Activated naive CD8-positive, alpha-beta T cell treated with anti-CD3 and anti-CD28 coated beads for 36 hours (primary cell): ENCODE measurements at regions not wholly inside any gene's neighbourhood (a gene's known extent, or its start where the extent isn't known, plus 50 kb on each side); places are given as distances from the start of the nearest gene placed in this dataset.

Source experiments
- DNase-seq: peaks from one replicate; pipeline ENCODE4 v3.0.0; 2021
- H3K27ac Mint-ChIP-seq: one replicate; pipeline ENCODE4 v1.8.0; 2022; ENCODE audit warnings: mild to moderate bottlenecking, moderate library complexity, mixed read lengths
- H3K27me3 Mint-ChIP-seq: one replicate; pipeline ENCODE4 v1.8.0; 2022; ENCODE audit warnings: mild to moderate bottlenecking, mixed read lengths
- H3K36me3 Mint-ChIP-seq: one replicate; pipeline ENCODE4 v1.8.0; 2021; ENCODE audit warnings: mild to moderate bottlenecking, mixed read lengths
- H3K4me1 Mint-ChIP-seq: one replicate; pipeline ENCODE4 v1.8.0; 2021; ENCODE audit warnings: mixed read lengths
- H3K4me3 Mint-ChIP-seq: one replicate; pipeline ENCODE4 v1.8.0; 2022; ENCODE audit warnings: mild to moderate bottlenecking, moderate library complexity, mixed read lengths
- H3K9me3 Mint-ChIP-seq: one replicate; pipeline ENCODE4 v1.8.0; 2022; ENCODE audit warnings: mixed read lengths

- Mint-ChIP-seq H3K4me3 (no peak overlapping the region), H3K27me3 (no peaks in the 10 kb centered on the region), H3K27ac (no peak overlapping the region), H3K36me3 (no peaks in the 10 kb centered on the region), H3K9me3 (no peaks in the 10 kb centered on the region), H3K4me1 (no peaks in the 10 kb centered on the region)
- no peak for DNase-seq
Observed at GRCh38 chr5:135242021-135242865, 156.8 kb downstream of the MACROH2A1 start.

DNA sequence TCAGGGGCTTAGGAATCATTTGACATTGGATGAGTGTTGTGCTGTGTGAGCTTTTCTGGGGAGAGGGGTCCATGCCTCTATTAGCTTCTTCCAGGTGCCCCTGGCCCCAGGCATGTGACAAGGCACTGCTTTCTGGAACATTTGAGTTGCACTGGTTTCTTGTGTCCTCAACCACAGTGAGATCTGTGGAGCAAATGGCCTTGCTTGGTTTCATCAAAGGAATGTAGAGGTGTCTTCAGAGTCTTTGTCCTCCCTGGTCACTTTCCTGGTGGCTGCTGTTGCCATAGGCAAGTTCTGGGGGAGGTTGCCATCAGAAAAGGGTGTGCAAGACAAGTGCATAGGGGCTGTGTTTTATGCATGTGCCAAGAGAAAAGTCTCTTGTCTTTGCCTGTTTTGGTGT is 157.5 kb downstream of the MACROH2A1 start:
- no peak for DNase-seq
- Mint-ChIP-seq H3K36me3 (no peaks in the 10 kb centered on the region), H3K4me3 (no peak overlapping the region), H3K9me3 (no peaks in the 10 kb centered on the region), H3K27ac (no peak overlapping the region), H3K27me3 (no peaks in the 10 kb centered on the region), H3K4me1 (no peaks in the 10 kb centered on the region)

DNA sequence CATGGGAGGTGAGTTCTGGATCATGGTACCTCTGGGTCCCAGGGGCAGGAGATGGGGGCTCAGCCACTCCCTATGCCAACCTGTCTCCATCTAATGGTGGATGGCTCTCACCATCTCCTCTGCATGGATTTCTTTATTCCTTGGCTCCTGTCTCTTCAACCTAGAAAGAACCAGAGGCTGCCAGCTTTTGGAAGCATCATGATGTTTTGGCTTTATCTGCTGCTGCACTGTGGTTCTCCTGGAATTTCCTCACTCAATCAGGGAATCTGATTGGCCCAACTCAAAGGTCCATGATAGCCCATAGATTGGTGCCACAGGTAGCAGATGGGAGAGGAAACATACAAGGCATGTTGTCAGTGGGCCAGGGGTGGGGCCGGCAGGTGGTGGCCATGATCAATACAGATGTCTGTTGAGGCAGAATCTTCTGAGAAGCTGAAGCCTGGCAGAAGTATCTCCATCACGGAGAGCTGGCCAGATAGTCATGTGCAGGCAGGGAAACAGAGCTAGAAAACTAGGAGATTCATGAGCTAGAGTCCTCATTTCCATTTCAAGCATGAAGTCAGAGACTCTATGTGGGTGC is 158.2 kb downstream of the MACROH2A1 start:
- no peaks in the 10 kb centered on the region for H3K9me3 Mint-ChIP-seq

DNA sequence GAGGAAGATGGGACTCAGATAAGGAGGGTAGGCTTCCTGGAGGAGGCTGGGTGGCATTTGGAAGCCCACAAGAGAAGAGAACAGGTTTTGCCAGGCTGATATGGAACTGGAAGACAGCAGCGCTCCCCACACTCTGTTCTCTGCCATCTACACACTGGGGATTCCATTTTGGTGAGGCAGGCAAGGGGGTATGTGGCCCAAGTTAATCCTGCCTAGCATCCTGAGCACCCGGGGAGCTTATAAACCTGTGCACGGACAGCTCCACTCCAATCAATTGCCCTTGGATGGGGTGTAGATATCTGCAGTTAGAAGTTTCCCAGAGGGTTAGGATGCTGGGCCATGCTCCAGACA is 158.8 kb downstream of the MACROH2A1 start:
- Mint-ChIP-seq H3K27ac (no peak overlapping the region), H3K27me3 (no peaks in the 10 kb centered on the region), H3K4me3 (no peak overlapping the region), H3K9me3 (no peaks in the 10 kb centered on the region), H3K4me1 (no peaks in the 10 kb centered on the region), H3K36me3 (no peaks in the 10 kb centered on the region)
- no peak for DNase-seq

More for the DNA sequence above, 158.2 kb downstream of the MACROH2A1 start:
- no peaks in the 10 kb centered on the region for H3K27me3 Mint-ChIP-seq
- DNase-seq: no peak
- H3K4me1 Mint-ChIP-seq: no peaks in the 10 kb centered on the region
- no peak overlapping the region for H3K4me3 Mint-ChIP-seq
- H3K36me3 Mint-ChIP-seq: no peaks in the 10 kb centered on the region
- no peak overlapping the region for H3K27ac Mint-ChIP-seq

GRCh38 chr5:135239453-135240282 is 159.4 kb downstream of the MACROH2A1 start:
- H3K4me3 Mint-ChIP-seq: no peak overlapping the region
- H3K4me1 Mint-ChIP-seq: no peaks in the 10 kb centered on the region
- no peaks in the 10 kb centered on the region for H3K36me3 Mint-ChIP-seq
- H3K9me3 Mint-ChIP-seq: no peaks in the 10 kb centered on the region
- H3K27ac Mint-ChIP-seq: no peak overlapping the region
- DNase-seq: no peak
- H3K27me3 Mint-ChIP-seq: no peaks in the 10 kb centered on the region

- Mint-ChIP-seq H3K27ac (no peak overlapping the region), H3K4me3 (no peak overlapping the region), H3K27me3 (no peaks in the 10 kb centered on the region), H3K9me3 (no peaks in the 10 kb centered on the region), H3K4me1 (no peaks in the 10 kb centered on the region), H3K36me3 (no peaks in the 10 kb centered on the region)
- no peak for DNase-seq
Observed at GRCh38 chr5:135238622-135239452, 160.2 kb downstream of the MACROH2A1 start.

DNA sequence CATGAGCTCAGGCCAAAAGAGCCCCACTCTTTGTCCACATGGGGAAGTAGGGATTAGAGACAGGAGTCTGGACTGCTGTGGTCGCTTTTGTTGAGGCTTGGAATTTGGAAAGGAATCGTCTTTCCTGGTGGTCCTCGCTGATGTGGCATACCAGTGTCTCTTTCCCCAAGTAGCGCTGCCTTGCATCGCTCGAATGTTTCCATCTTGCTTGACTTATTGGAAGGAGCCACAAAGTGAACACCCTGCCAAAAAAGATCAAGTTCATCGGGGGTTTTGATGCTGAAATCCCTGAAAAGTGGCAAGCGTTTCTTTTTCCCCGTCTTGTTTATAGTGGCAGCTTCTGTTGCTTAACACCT is 161.3 kb downstream of the MACROH2A1 start:
- no peaks in the 10 kb centered on the region for H3K4me1 Mint-ChIP-seq
- H3K36me3 Mint-ChIP-seq: no peaks in the 10 kb centered on the region
- DNase-seq: no peak
- H3K27ac Mint-ChIP-seq: no peak overlapping the region
- H3K9me3 Mint-ChIP-seq: no peaks in the 10 kb centered on the region
- no peaks in the 10 kb centered on the region for H3K27me3 Mint-ChIP-seq
- no peak overlapping the region for H3K4me3 Mint-ChIP-seq

DNA sequence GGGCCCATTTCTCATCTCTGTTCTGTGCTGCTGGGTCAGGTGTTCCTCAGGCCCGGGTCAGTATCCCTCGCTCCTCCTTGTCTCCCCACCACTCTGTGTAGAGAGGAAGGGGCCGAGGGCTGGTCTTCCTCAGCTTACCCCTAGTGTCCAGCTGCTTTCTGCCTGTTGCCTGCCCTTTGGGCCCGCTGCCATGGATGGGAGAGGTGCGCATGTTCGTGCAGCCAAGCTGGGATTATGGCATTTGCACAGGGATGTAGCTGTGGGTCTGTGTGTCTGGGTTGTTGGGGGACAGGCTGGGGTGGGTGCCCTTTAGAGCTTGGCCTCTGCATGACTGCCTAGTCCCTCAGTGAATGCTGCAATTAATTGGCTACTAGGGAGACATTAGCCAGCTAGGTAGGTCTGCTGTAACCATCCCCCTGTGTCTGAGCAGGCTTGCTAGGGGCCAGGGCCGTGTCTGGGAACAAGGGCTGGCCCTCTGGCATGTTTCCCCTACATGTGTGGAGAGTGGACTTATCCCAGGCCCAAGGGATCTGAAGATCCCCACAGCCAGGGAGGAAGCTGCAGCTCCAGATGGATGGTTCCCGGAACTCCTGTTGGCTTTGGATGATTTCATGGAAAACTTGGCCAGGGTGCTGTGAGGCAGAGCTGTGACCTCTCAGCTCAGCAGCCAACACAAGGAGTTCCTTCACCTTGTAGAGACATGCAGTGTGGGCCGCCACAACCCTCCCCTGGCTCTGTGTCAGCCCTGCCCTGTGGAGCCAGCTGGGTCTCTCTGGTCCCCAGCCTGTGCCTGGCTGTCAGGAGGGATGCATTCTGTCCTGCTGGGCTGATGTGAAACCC is 161.9 kb downstream of the MACROH2A1 start:
- H3K27me3 Mint-ChIP-seq: no peaks in the 10 kb centered on the region
- no peaks in the 10 kb centered on the region for H3K9me3 Mint-ChIP-seq
- DNase-seq: no peak
- H3K4me1 Mint-ChIP-seq: no peaks in the 10 kb centered on the region
- H3K36me3 Mint-ChIP-seq: no peaks in the 10 kb centered on the region
- H3K4me3 Mint-ChIP-seq: no peak overlapping the region
- H3K27ac Mint-ChIP-seq: no peak overlapping the region

DNA sequence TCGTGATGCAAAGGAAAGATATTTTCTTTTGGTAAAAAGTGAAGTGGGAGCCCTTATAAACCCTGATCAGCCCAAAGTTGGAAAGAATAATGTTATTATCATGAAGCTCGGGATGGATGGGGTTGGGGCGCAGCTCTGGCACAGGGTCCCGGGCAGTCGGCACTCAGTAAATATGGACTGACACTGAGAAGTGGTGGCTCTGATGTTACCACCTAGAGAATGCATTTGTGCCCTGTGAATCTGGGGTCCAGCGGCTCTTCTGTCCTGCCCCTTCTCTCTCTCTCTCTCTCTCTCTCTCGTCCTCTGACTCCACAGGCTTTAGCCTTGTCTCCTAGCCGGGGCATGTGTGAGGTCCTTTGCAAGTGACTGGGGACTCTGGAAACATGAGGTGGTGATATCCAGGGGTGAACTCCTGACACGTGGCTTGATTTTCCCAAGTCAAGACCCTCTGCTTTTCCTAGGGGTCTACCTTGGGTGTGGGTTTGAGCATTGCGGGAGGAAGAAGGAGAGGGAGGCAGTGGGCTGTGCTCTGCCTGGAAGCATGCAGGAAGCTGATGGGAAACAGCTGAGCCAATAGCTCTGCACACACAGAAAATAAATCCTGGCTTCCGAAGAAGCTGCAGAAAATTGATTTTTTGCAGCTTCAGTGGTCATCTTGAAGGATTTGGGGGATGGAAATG is 162.7 kb downstream of the MACROH2A1 start:
- DNase-seq: no peak
- no peaks in the 10 kb centered on the region for H3K9me3 Mint-ChIP-seq
- no peaks in the 10 kb centered on the region for H3K27me3 Mint-ChIP-seq
- H3K4me3 Mint-ChIP-seq: no peak overlapping the region
- no peaks in the 10 kb centered on the region for H3K36me3 Mint-ChIP-seq
- no peak overlapping the region for H3K27ac Mint-ChIP-seq
- H3K4me1 Mint-ChIP-seq: no peaks in the 10 kb centered on the region

DNA sequence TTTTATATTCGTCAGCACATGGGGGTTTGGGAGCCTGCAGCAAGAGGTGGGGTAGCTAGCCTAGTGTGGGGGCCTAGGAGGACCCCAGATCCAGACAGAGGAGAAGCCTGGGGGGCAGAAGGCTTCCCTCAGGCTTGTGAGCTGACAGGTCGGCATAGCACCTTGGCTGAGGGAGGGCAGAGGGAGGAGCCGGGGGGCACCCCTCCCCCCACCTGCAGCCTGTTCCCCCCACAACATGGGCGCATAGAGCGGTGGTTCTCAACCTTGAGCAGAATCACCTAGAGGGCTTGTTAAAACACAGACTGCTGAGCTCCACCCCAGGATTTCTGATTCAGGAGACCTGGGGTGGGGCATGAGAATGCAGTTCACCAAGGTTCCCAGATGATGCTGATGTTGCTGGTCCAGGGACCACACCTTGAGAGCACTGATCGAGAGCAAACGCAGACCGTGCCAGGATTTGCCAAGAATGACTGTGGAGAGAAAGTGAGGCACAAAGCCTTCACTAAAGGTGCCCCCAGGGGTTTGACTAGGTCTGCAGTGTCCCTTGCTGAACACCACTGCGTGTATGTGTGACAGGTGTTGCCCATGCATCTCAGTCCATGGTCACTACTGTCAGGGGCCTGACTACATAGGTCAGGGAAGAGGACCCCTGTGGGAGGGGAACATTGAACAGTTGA is 163.3 kb downstream of the MACROH2A1 start:
- no peaks in the 10 kb centered on the region for H3K4me1 Mint-ChIP-seq
- H3K9me3 Mint-ChIP-seq: no peaks in the 10 kb centered on the region
- no peaks in the 10 kb centered on the region for H3K27me3 Mint-ChIP-seq
- H3K36me3 Mint-ChIP-seq: no peaks in the 10 kb centered on the region
- DNase-seq: no peak
- no peak overlapping the region for H3K27ac Mint-ChIP-seq
- no peak overlapping the region for H3K4me3 Mint-ChIP-seq

DNA sequence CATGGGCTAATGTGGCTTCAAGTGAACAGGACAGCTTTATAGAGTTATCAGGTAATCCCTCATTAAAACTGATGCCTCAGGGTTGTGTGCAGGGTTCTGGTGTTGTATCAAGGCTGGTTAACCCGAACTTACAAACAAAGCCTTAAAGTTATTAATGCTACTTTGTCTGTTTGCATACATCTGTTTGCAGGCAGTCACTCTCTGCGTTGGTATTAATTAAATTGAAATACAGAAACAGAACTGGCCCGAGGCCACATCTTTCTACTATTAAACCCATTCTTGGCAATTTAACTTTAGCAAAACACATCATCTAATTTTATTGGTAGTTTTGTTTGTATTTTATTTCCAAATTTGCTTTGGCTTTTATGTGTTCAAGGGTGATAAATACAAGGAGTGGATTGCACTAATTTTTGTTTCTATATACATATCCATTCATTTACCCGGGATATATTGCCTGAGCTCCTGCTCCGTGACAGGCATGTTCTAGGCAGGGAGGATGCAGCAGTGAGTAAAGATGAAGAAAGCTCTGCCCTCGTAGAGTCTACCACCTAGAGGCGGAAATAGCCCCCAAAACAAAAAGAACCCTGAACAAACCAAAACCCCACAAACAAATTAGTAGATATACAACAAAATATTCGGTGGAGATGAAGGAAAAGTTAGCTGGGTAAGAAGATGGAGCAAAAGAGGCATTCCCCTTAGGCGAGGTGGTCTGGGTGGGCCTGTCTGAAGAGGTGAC is 164.2 kb downstream of the MACROH2A1 start:
- Mint-ChIP-seq H3K4me1 (no peaks in the 10 kb centered on the region), H3K36me3 (no peaks in the 10 kb centered on the region), H3K4me3 (no peak overlapping the region), H3K27ac (no peak overlapping the region), H3K27me3 (no peaks in the 10 kb centered on the region), H3K9me3 (no peaks in the 10 kb centered on the region)
- DNase-seq: no peak

- H3K9me3 Mint-ChIP-seq: no peaks in the 10 kb centered on the region
- no peaks in the 10 kb centered on the region for H3K36me3 Mint-ChIP-seq
- H3K27ac Mint-ChIP-seq: no peak overlapping the region
- no peak overlapping the region for H3K4me3 Mint-ChIP-seq
- H3K4me1 Mint-ChIP-seq: no peaks in the 10 kb centered on the region
- no peaks in the 10 kb centered on the region for H3K27me3 Mint-ChIP-seq
- no peak for DNase-seq
Observed at GRCh38 chr5:135234242-135234641, 164.8 kb downstream of the MACROH2A1 start.

GRCh38 chr5:135233477-135233876 is 165.6 kb downstream of the MACROH2A1 start:
- DNase-seq: no peak
- H3K4me1 Mint-ChIP-seq: no peaks in the 10 kb centered on the region
- no peak overlapping the region for H3K4me3 Mint-ChIP-seq
- H3K36me3 Mint-ChIP-seq: no peaks in the 10 kb centered on the region
- no peak overlapping the region for H3K27ac Mint-ChIP-seq
- H3K27me3 Mint-ChIP-seq: no peaks in the 10 kb centered on the region
- H3K9me3 Mint-ChIP-seq: no peaks in the 10 kb centered on the region
